Astrocyte of the spinal cord (primary cell): ENCODE measurements at regions not wholly inside any gene's neighbourhood (a gene's known extent, or its start where the extent isn't known, plus 50 kb on each side); places are given as distances from the start of the nearest gene placed in this dataset.

ENCODE experiments used
- DNase-seq: peaks from one replicate; pipeline ENCODE4 v3.0.0; 2011; ENCODE audit warnings: low read depth, low spot score
- H3K4me3 ChIP-seq: 2 replicates; pipeline ENCODE4 v1.5.1; 2011; ENCODE audit warnings: low read depth, mild to moderate bottlenecking, low read length, moderate library complexity
- in situ Hi-C: cut with HindIII; loops from 2 replicates; pipeline ENCODE4 v1.10.0; 2017; ENCODE audit warnings: low sequenced_read_pairs
- TF ChIP-seq, protein P1 (sequence below): IDR thresholded peaks from 2 replicates; pipeline ENCODE4 v1.5.1; 2012; ENCODE audit warnings: low read depth, mild to moderate bottlenecking, low read length, inconsistent platforms

- DNase-seq: no peak
- in situ Hi-C loops: no loop called here
- TF ChIP-seq, protein P1, sequence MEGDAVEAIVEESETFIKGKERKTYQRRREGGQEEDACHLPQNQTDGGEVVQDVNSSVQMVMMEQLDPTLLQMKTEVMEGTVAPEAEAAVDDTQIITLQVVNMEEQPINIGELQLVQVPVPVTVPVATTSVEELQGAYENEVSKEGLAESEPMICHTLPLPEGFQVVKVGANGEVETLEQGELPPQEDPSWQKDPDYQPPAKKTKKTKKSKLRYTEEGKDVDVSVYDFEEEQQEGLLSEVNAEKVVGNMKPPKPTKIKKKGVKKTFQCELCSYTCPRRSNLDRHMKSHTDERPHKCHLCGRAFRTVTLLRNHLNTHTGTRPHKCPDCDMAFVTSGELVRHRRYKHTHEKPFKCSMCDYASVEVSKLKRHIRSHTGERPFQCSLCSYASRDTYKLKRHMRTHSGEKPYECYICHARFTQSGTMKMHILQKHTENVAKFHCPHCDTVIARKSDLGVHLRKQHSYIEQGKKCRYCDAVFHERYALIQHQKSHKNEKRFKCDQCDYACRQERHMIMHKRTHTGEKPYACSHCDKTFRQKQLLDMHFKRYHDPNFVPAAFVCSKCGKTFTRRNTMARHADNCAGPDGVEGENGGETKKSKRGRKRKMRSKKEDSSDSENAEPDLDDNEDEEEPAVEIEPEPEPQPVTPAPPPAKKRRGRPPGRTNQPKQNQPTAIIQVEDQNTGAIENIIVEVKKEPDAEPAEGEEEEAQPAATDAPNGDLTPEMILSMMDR: no peak
These were observed 458.3 kb upstream of the CITED2 start for GRCh38 chr6:139832493-139833305.

DNA sequence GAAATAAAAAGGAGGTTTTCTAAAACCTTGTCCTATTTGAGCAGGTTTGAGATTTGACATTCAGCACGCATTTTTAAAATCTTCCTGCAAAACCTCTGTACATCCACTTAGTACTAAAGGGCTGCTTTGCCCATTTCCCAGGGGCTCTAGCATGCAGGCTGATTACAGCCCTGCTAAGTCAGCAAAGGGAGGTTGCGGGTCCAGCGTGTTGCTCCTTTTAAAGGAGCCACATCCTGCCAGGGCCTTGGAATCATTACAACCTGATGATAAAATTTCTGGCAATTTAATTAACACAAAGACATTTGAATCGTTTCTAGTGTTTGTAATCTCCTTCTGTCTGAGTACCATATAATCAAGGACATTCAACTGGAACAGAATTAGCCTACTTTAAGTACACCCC lies 455.1 kb upstream of the CITED2 start:
- TF ChIP-seq, protein P1: no peak
- no peak for DNase-seq
- H3K4me3 ChIP-seq: no peak overlapping the region
- in situ Hi-C loops: no loop called here

More at GRCh38 chr6:139832493-139833305, 458.3 kb upstream of the CITED2 start:
- no peak overlapping the region for H3K4me3 ChIP-seq

DNA sequence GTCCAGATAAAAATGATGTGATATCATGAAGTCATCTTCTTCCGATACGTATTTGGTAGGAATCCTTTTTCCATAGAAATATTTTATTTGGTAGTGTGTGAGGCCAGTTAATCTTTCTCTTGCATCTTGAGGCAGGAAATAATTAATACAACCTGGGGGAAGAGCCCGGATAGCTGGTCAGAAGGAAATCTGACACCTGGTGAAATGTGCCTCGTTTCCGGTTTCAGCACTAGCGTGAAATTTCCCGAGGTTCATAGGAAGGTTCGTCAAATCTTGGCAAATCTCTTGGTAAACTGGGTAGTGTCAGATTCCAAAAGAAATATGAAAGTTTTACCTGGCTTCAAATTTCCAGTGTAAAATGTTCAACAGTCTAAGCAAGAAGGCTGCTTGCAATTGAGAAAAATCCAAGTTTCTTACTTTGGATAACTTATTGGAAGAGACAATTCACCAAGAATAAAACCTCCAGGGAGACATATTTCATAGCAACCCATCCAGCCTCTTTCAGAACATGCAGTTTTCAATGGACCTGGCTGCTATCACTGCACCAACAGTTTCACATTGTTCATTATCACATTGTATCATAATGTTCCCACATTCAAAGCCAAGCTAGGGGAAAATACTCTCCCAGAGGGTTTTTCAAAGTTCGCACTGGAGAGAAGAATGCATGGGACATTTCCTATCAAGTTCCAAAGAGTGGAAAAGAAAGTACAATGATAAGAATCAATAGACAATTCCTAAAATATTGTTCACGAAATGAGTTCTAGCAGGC lies 454.5 kb upstream of the CITED2 start:
- TF ChIP-seq, protein P1: no peak
- H3K4me3 ChIP-seq: no peak overlapping the region
- in situ Hi-C loops: no loop called here

DNA sequence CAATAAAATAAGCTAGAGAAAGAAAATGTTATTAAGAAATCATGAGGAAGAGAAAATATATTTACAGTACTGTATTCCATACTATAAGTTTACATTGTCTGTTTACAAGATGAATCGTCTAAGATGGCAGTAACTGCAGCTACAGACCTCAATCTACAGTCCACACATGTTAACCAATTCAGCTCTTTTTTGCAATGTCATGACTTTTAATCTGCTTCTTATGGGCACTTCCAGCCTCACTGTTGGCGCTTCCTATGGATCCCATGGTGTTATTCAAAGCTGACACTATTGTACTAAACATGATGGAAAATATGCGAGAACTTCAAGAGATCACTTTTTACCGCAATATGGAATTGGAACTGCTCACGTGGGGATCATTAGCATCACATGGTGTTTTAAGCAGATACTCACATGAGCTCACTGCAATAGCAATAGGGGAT lies 451.5 kb upstream of the CITED2 start:
- H3K4me3 ChIP-seq: no peak overlapping the region
- TF ChIP-seq, protein P1: no peak
- DNase-seq: no peak
- in situ Hi-C loops: no loop called here

More for the DNA sequence above, 454.5 kb upstream of the CITED2 start:
- DNase-seq: no peak

DNA sequence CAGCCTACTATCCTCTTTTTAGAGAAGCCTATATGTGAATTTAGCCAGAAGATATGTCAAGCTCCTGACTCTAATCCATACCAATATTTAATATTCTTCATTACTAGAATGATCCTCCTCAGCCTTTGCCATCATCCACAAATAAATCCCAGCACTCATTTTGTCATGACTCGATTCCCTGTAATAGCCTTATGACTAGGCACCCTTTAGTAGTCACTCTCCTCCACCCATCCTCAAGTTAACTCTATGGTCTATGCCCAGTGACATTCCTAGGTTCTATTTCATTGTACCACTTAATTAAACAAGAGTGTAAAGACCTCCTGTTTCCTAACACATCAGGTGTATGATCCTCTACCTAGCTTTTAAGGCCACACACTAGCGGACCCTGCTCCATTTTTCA lies 450.4 kb upstream of the CITED2 start:
- no peak for DNase-seq
- in situ Hi-C loops: no loop called here
- H3K4me3 ChIP-seq: no peak overlapping the region
- TF ChIP-seq, protein P1: no peak

DNA sequence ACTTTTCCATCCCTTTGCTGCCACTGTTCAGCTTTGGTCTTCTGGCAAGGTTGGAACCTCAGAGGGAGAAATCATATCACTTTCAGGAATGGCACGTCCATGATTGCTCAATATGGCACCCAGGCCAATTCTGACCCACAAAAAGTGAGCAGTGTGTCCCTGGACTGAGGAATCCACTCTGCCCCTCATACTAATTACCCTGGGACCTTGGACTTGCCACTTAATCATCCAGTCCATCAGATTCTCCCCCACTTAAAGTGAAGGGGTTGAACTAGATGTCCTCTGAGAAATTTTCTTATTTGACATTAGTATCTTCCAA lies 449.3 kb upstream of the CITED2 start:
- H3K4me3 ChIP-seq: no peak overlapping the region
- TF ChIP-seq, protein P1: no peak
- no peak for DNase-seq
- in situ Hi-C loops: no loop called here
